GM12865 (cell line): ENCODE measurements at regions not wholly inside any gene's neighbourhood (a gene's known extent, or its start where the extent isn't known, plus 50 kb on each side); places are given as distances from the start of the nearest gene placed in this dataset.
"Not testable (repeated sequence)": the region's sequence is repeated elsewhere in the genome, so short reads cannot be mapped to it uniquely, and the experiment has no call there.

Source experiments
- DNase-seq: peaks from one replicate; pipeline ENCODE4 v3.0.0; 2010; ENCODE audit warnings: low read depth
- H3K4me3 ChIP-seq: 2 replicates; pipeline ENCODE4 v1.5.1; 2011; ENCODE audit warnings: mild to moderate bottlenecking, low read depth, low read length, control low read depth
- CTCF ChIP-seq: IDR thresholded peaks from 2 replicates; pipeline ENCODE4 v1.5.1; 2011; ENCODE audit warnings: low read length, control low read depth, low read depth, inconsistent platforms; ENCODE audit not compliant: insufficient read depth; ENCODE audit errors: missing control alignments

GRCh38 chr13:60838581-60838980 lies 441.6 kb downstream of the TDRD3 start:
- no peak for TF ChIP-seq CTCF
- DNase-seq: peak; percentile 0
- H3K4me3 ChIP-seq: no peak overlapping the region

DNA sequence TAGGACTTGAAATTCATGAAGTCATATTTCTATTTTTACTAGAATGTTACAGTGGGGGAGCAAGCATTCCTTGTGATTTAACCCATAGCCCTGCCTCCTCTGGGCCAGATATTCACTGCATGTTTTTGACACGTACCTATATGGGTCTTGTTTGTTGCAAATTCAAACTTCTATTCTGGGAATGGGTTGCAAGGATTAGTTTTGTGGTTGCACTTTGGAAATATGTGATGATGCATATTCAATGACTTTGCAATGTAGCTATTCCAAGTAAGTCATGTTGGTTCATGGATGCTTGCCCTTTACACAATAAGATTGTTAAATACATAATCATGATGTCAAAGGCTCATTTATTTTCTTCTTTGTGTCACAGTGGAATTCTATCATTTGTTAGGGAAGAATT lies 440.8 kb downstream of the TDRD3 start:
- TF ChIP-seq CTCF: no peak
- DNase-seq: no peak
- H3K4me3 ChIP-seq: no peak overlapping the region

DNA sequence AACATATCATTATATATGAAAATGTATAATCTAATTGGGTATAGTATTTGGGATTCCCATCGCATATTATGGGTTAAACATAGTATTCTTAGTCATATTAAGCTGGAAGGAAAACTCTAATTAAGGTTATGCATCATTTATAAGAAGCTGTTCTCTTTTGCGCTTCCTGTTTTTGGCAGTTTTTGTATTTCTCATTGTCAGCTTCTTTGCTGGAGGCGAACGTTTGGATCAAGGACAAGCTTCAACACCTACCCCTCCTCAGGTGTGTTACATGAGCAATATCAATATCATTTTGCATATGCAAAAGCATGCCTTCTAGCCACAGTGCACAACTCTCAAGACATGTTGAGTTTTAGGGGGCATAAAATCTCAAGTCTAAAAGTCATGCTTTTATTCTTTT lies 439.8 kb downstream of the TDRD3 start:
- no peak for DNase-seq
- H3K4me3 ChIP-seq: no peak overlapping the region
- TF ChIP-seq CTCF: no peak

DNA sequence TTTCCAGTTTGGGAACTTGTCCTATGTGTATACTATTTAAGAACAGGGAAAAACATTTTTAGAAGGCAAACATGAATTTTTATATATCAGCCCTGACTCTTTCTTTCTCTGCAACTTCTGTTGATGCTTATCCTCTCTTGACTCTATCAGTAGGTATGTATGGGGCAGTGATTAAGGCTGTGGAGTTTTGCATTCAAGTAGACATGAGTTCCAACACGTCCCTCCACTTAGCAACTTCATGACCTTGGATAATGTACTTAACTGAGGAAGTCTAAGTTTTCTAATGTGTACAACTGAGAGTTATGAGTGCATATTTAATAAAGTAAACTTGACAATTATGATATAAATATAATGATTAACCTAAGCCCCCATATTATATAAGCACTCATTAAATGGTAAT lies 414.6 kb downstream of the TDRD3 start:
- DNase-seq: no peak
- no peak for TF ChIP-seq CTCF
- no peak overlapping the region for H3K4me3 ChIP-seq

DNA sequence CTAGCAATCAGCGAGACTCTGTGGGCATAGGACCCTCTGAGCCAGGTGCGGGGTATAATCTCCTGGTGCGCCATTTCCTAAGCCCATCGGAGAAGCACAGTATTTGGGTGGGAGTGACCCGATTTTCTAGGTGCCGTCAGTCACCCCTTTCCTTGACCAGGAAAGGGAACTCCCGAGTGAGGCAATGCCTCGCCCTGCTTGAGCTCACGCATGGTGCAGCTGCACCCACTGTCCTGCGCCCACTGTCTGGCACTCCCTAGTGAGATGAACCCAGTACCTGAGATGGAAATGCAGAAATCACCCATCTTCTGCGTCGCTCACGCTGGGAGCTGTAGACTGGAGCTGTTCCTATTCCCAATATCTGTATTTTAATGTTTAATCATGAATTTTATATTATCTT lies 408.6 kb downstream of the TDRD3 start:
- DNase-seq, H3K4me3 ChIP-seq: not testable (repeated sequence)

DNA sequence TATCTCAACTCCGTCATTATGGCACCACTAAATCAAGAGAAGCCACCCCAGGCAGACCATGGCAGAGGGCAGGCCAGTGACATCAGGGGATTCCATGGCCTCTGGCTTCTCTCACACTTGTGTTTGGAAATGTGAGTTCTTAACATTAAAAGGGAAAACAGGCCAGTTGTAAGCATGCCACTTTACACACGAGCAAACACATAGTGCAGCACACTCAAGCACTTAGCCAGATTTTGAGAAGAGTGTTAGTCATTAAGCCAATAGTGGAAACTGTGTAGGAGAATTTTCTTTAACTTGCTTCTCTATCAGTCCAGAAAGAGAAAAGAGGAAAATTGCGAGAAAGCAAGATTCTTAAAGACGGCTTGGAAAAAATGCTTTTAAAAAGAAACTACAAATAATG lies 401.5 kb downstream of the TDRD3 start:
- no peak for DNase-seq
- TF ChIP-seq CTCF: no peak
- no peak overlapping the region for H3K4me3 ChIP-seq

- no peak overlapping the region for H3K4me3 ChIP-seq
- no peak for TF ChIP-seq CTCF
- no peak for DNase-seq
Measured at GRCh38 chr13:60797112-60797511, 400.1 kb downstream of the TDRD3 start.

DNA sequence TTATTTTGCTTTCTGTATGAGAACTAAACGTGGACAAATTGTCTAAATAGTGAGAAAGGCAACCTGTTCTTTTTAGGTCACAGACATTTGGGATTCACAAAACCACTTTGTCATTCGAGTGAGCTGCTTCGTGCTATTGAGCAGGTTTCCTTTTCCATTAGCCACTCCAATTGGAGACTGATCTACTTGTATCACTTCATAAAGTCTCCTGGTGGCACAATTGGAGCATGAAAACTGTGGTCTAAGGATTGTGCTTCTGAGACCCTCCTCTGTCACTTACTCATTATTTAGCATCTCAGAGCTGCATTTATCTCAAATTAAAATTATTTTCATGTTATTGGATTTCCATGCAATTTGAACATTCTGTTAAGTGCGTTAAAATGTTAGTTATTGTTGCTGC lies 397.7 kb downstream of the TDRD3 start:
- H3K4me3 ChIP-seq: no peak overlapping the region
- DNase-seq: no peak
- no peak for TF ChIP-seq CTCF
